Ovary (tissue), 7 donors: ENCODE measurements at regions not wholly inside any gene's neighbourhood (a gene's known extent, or its start where the extent isn't known, plus 50 kb on each side); places are given as distances from the start of the nearest gene placed in this dataset.

ENCODE experiments used
- DNase-seq, 5 donors: peaks; one replicate each; pipeline ENCODE4 v3.0.0-alpha.2; 2019 to 2020
- H3K27ac ChIP-seq, 2 donors: fragments of 200-600 bp; one replicate each; pipeline versions ENCODE4 v1.5.1 to v1.8.0; 2019 to 2022
- H3K27me3 ChIP-seq: fragments of 200-600 bp; one replicate; pipeline ENCODE4 v1.8.0; 2022
- H3K36me3 ChIP-seq: fragments of 200-600 bp; sonication (generic); one replicate; pipeline ENCODE4 v1.5.1; 2019
- H3K4me1 ChIP-seq: one replicate; pipeline ENCODE4 v1.8.1; 2013; ENCODE audit warnings: mild to moderate bottlenecking, moderate library complexity; ENCODE audit not compliant: insufficient read depth
- H3K4me3 ChIP-seq: fragments of 200-600 bp; sonication (generic); one replicate; pipeline ENCODE4 v1.5.1; 2017
- H3K9me3 ChIP-seq, 2 donors: fragments of 200-600 bp in 1 of 2; sonication (generic) in 1 of 2; one replicate each; pipeline versions ENCODE4 v1.5.1 to v1.8.1; 2013 to 2019; ENCODE audit warnings: mild to moderate bottlenecking in 1 of 2, moderate library complexity in 1 of 2
- CTCF ChIP-seq, 3 donors: fragments of 450-650 bp in 2 of 3; fragments of 200-600 bp in 1 of 3; IDR thresholded peaks; one replicate each; pipeline versions ENCODE4 v1.5.1 to v1.8.0; 2016 to 2022; ENCODE audit warnings: antibody characterized with exemption in 3 of 3, mild to moderate bottlenecking in 1 of 3
- EP300 ChIP-seq: sonication (generic); formaldehyde crosslinking; IDR thresholded peaks from one replicate; pipeline ENCODE4 v1.6.1; 2017; ENCODE audit warnings: antibody characterized with exemption
- POLR2A ChIP-seq: fragments of 450-650 bp; IDR thresholded peaks from one replicate; pipeline ENCODE4 v1.6.1; 2017; ENCODE audit warnings: antibody characterized with exemption, mild to moderate bottlenecking, moderate library complexity
- WGBS, 3 donors: extraction: QIAGEN DNeasy Blood & Tissue Kit in 1 of 3; methylation state at CpG; one replicate each; pipeline versions ENCODE4 v1.1.5 to v1.1.7; 2013 to 2017; 5-methylcytosine and 5-hydroxymethylcytosine counted together
- intact Hi-C, 4 donors: fragments of 100-400 bp; cut with DNase I; formaldehyde crosslinking; loops; one replicate each; pipeline versions ENCODE4 v1.11.0 to v1.15.1; 2022 to 2023
- donor health status: DM: no; HTN: no; CAD: no; lungs with moderate emphysema.
- donor health status: DM: no; HTN: no; CAD: no.
- donor health status: Bipolar disorder and iron deficiency.
- donor health status: DM: no; HTN: no; CAD: no.
- donor health status: DM: yes; HTN: yes; CAD: no.

- WGBS, 3 donors: 84 to 95% (median 95%) methylated on average over 4 of the region's 4 CpGs
Measured at GRCh38 chr3:110456438-110457138, 615.0 kb upstream of the NECTIN3 start.

GRCh38 chr3:110457508-110457907 is 614.1 kb upstream of the NECTIN3 start:
- Histone ChIP-seq H3K27ac (no peak overlapping the region), H3K9me3 (no peaks in the 10 kb centered on the region), H3K4me3 (no peak overlapping the region), H3K36me3 (no peaks in the 10 kb centered on the region), H3K27me3 (no peaks in the 10 kb centered on the region), H3K4me1 (no peaks in the 10 kb centered on the region)
- 65 to 73% (median 65%) methylated on average over 5 of the region's 5 CpGs for WGBS, 3 donors
- intact Hi-C loops: no loop called here
- TF ChIP-seq EP300: no peak
- no peak for TF ChIP-seq CTCF (IDR thresholded peaks at IDR 0.05)
- TF ChIP-seq POLR2A: no peak
- DNase-seq: no peak

More at GRCh38 chr3:110456438-110457138, 615.0 kb upstream of the NECTIN3 start:
- no peak overlapping the region for H3K27ac ChIP-seq
- intact Hi-C loops: no loop called here
- H3K9me3 ChIP-seq: no peaks in the 10 kb centered on the region
- H3K27me3 ChIP-seq: no peaks in the 10 kb centered on the region
- H3K4me1 ChIP-seq: no peaks in the 10 kb centered on the region
- H3K4me3 ChIP-seq: no peak overlapping the region
- H3K36me3 ChIP-seq: no peaks in the 10 kb centered on the region
- TF ChIP-seq EP300: no peak
- no peak for TF ChIP-seq POLR2A
- no peak for TF ChIP-seq CTCF (IDR thresholded peaks at IDR 0.05)
- DNase-seq: no peak

- TF ChIP-seq POLR2A: no peak
- TF ChIP-seq CTCF (IDR thresholded peaks at IDR 0.05): no peak
- no peak for TF ChIP-seq EP300
- no peaks in the 10 kb centered on the region for H3K9me3 ChIP-seq
- 6 to 32% (median 7%) methylated on average over 2 of the region's 2 CpGs for WGBS, 3 donors
Measured at GRCh38 chr3:110459021-110459420, 612.6 kb upstream of the NECTIN3 start.

GRCh38 chr3:110470310-110470709 is 601.3 kb upstream of the NECTIN3 start:
- no peak overlapping the region for H3K4me3 ChIP-seq
- no peak overlapping the region for H3K27ac ChIP-seq
- intact Hi-C loops: no loop called here
- no peaks in the 10 kb centered on the region for H3K9me3 ChIP-seq
- 61 to 63% (median 63%) methylated on average over 3 of the region's 3 CpGs for WGBS, 3 donors
- no peak for DNase-seq
- no peaks in the 10 kb centered on the region for H3K36me3 ChIP-seq
- H3K4me1 ChIP-seq: no peaks in the 10 kb centered on the region
- H3K27me3 ChIP-seq: no peaks in the 10 kb centered on the region
- TF ChIP-seq POLR2A (no peak), CTCF (IDR thresholded peaks at IDR 0.05) (no peak), EP300 (no peak)

More at GRCh38 chr3:110459021-110459420, 612.6 kb upstream of the NECTIN3 start:
- no peak overlapping the region for H3K4me3 ChIP-seq
- no peak for DNase-seq
- no peaks in the 10 kb centered on the region for H3K4me1 ChIP-seq
- no peaks in the 10 kb centered on the region for H3K27me3 ChIP-seq
- intact Hi-C loops: no loop called here
- H3K27ac ChIP-seq: no peak overlapping the region
- no peaks in the 10 kb centered on the region for H3K36me3 ChIP-seq
